OCI-LY1 (cell line): ENCODE measurements at regions not wholly inside any gene's neighbourhood (a gene's known extent, or its start where the extent isn't known, plus 50 kb on each side); places are given as distances from the start of the nearest gene placed in this dataset.

Experiments
- CTCF ChIP-seq: fragments of 200-600 bp; sonication (generic), shearing (Covaris generic); IDR thresholded peaks from 2 replicates; pipeline ENCODE4 v1.5.1; 2017; ENCODE audit warnings: mild to moderate bottlenecking, antibody characterized with exemption, low read length, moderate library complexity, mixed read lengths
- EZH2 ChIP-seq: fragments of 200-600 bp; sonication (generic), shearing (Covaris generic); IDR thresholded peaks from 2 replicates; pipeline ENCODE4 v1.8.0; 2017; ENCODE audit warnings: borderline replicate concordance, mixed run types, mild to moderate bottlenecking, antibody characterized with exemption, low read length, moderate library complexity, mixed read lengths

- TF ChIP-seq CTCF (no peak), EZH2 (no peak)
These were observed 132.6 kb downstream of the IER5 start for GRCh38 chr1:181221078-181221477.
